ENCODE measurements at regions not wholly inside any gene's neighbourhood (a gene's known extent, or its start where the extent isn't known, plus 50 kb on each side); places are given as distances from the start of the nearest gene placed in this dataset.
"Not testable (repeated sequence)": the region's sequence is repeated elsewhere in the genome, so short reads cannot be mapped to it uniquely, and the experiment has no call there.

DNA sequence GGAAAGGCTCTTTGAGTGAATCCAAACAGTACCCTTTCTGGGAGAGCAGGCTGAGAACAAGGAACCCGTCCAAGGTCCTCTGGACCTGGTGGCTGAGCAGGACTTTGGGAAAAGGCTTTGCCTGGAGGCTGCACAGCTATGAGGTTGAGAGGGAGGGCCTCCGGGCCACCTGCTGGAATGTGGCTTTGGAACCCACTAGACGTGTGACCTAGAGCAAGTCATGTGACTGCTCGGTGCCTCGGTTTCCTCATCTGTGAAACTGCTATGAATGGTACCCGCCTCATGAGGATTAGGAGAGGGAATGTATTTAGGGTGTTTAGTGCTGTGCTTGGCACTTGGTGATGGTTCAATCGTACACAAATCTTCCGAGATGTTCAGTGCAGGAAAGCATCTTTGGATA is 50.4 kb downstream of the HAPSTR1 start:
- Mint-ChIP-seq H3K27me3 (peaks cover 20% of the 10 kb centered on the region), H3K36me3 (no peaks in the 10 kb centered on the region), H3K9me3 (no peaks in the 10 kb centered on the region), H3K4me3 (no peak overlapping the region), H3K4me1 (peaks cover 3% of the 10 kb centered on the region), H3K27ac (no peak overlapping the region)
- no peak for DNase-seq
- CTCF ChIA-PET: no interaction called here

DNA sequence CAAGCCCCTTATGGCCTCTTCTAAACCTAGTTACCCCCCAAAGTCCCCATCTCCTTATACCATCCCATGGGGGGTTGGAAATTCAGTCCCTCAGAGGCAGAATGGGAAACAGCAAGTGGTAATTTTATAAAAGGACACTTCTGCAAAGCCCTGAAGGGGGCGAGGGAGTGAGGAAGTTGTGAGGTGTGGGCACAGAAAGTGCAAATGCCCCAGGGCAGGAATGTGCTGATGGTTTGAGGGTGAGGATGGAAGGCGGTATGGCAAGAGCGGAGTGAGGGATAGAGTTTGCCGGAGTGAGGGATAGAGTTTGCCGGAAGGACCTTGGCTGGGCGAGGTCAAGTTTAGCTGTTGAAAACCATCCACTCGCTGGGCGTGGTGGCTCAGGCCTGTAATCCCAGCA is 52.7 kb downstream of the HAPSTR1 start:
- H3K9me3 Mint-ChIP-seq: no peaks in the 10 kb centered on the region
- peaks cover under 1% of the 10 kb centered on the region for H3K4me1 Mint-ChIP-seq
- H3K27me3 Mint-ChIP-seq: peaks cover 8% of the 10 kb centered on the region
- H3K27ac Mint-ChIP-seq: no peak overlapping the region
- DNase-seq: no peak
- H3K36me3 Mint-ChIP-seq: no peaks in the 10 kb centered on the region
- no peak overlapping the region for H3K4me3 Mint-ChIP-seq
- CTCF ChIA-PET: interaction anchor here (0.6 kb wide), 1 partner anchor 448 kb away, joined by 3 read pairs; no protein-coding TSS in a partner anchor

DNA sequence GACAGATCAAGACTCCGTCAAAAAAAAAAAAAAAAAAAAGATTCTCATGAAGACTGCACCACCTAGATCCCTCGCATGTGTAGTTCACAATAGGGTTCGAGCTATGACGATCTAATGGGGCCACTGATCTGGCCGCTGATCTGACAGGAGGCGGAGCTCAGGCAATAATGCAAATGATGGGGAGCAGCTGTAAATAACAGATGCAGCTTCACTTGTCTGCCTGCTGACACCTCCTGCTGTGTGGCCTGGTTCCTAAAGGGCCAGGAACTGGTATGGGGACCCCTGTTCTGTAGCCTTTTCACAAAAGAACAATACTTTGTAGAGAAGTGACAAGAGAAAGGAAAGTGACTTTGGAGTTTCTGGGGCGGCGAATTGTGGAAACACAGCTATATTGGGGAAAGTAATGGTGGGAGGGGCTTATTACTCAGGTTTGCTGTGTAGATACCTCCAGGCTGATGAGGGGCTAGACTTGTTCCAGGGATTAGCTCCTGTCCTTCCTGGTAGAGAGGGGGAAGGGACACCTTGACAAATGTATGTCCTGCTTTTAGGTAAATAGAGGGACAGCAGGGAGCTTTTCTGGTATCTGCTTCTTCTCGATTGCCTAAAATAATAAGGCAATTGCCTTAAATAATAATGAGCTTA is 57.1 kb downstream of the HAPSTR1 start:
- no peak overlapping the region for H3K4me3 Mint-ChIP-seq
- CTCF ChIA-PET: interaction anchor here (1.4 to 2.0 kb wide), 2 partner anchors 8 to 10 kb away, joined by 4 to 8 read pairs; no protein-coding TSS in a partner anchor

DNA sequence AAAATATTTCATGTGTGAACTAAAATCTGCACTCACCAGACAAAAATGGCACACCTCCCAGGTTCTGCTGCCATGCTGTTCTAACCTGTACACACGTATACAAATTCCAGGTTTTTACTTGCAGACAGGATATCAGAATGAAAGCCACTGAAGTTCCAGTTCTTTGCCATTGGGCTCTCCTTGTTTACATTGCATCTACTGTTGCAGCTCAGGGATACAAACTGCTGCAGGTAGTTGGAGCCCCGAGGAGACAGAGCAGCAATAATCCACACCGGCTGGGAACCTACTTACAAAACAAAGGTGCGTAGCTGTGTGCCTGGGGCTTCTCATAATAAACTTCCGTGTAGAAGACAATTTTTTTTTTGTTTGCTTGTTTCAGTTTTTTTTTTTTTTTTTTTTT is 59.6 kb downstream of the HAPSTR1 start:
- H3K9me3 Mint-ChIP-seq: peaks cover 9% of the 10 kb centered on the region
- peaks cover 17% of the 10 kb centered on the region for H3K27me3 Mint-ChIP-seq
- H3K4me1 Mint-ChIP-seq: no peaks in the 10 kb centered on the region
- no peak overlapping the region for H3K4me3 Mint-ChIP-seq
- H3K36me3 Mint-ChIP-seq: no peaks in the 10 kb centered on the region
- H3K27ac Mint-ChIP-seq: no peak overlapping the region
- DNase-seq: no peak
- CTCF ChIA-PET: interaction anchor here (0.7 to 0.8 kb wide), 2 partner anchors 12 to 344 kb away, joined by 3 to 4 read pairs; no protein-coding TSS in a partner anchor

More for the DNA sequence above, 57.1 kb downstream of the HAPSTR1 start:
- H3K9me3 Mint-ChIP-seq: peaks cover 6% of the 10 kb centered on the region
- no peaks in the 10 kb centered on the region for H3K36me3 Mint-ChIP-seq
- H3K27ac Mint-ChIP-seq: no peak overlapping the region
- peaks cover 6% of the 10 kb centered on the region for H3K27me3 Mint-ChIP-seq
- H3K4me1 Mint-ChIP-seq: no peaks in the 10 kb centered on the region
- no peak for DNase-seq

DNA sequence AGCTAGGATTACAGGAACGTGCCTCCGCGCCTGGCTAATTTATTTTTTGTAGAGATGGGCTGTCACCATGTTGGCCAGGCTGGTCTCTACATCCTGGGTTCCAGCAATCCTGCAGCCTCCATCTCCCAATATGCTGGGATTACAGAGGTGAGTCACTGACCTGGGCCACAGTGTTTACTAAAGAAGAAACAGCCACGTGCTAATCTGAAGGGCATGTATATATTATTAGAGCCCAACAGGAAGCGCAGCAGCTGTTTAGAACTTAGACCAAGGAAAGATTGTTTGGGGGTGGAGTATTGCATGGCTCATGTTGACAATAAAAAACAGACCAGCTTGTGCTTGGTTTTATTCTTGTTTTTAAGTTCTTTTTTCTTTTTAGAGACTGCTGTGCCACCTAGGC is 60.2 kb downstream of the HAPSTR1 start:
- CTCF ChIA-PET: interaction anchor here (0.8 kb wide), 1 partner anchor 13 kb away, joined by 3 read pairs; no protein-coding TSS in a partner anchor
- Mint-ChIP-seq H3K27ac (no peak overlapping the region), H3K4me1 (no peaks in the 10 kb centered on the region)

DNA sequence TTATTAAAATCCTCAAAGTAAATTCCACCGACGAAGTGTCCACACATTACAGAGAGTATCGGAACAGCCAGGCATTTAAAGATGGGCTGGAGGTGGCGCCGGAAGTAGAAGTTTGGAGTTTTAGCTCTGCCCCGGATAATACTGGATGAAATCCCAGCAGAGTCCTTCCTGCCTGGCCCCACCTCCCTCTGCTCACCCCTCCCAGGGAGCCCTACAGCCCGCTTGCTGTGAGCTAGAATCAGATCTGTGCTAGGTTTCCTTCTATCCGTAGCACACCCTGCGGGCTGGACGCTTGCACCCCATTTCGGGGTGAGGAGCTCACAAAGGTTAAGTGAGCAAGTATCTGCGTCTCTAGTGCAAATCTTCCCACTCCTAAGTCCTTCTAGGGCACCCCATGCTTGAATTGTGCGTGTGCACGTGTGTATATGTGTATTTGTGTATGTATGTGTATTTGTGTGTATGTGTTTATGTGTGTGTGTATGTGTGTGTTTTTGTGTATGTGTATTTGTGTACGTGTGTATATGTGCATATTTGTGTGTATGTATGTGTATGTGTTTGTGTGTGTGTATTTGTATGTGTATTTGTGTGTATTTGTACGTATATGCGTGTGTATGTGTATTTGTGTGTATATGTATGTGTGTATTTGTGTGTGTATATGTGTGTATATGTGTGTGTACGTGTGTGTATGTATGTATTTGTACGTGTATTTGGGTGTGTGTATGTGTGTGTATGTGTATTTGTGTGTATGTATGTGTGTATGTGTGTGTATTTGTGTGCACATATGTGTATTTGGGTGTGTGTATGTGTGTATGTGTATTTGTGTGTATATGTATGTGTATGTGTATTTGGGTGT is 61.4 kb downstream of the HAPSTR1 start:
- Mint-ChIP-seq H3K27me3 (peaks cover 21% of the 10 kb centered on the region), H3K9me3 (peaks cover 9% of the 10 kb centered on the region), H3K36me3 (no peaks in the 10 kb centered on the region), H3K27ac (no peak overlapping the region), H3K4me1 (no peaks in the 10 kb centered on the region), H3K4me3 (no peak overlapping the region)
- no peak for DNase-seq
- CTCF ChIA-PET: no interaction called here

More for the DNA sequence above, 60.2 kb downstream of the HAPSTR1 start:
- Mint-ChIP-seq H3K36me3 (no peaks in the 10 kb centered on the region), H3K27me3 (peaks cover 17% of the 10 kb centered on the region), H3K4me3 (no peak overlapping the region), H3K9me3 (peaks cover 9% of the 10 kb centered on the region)
- no peak for DNase-seq

DNA sequence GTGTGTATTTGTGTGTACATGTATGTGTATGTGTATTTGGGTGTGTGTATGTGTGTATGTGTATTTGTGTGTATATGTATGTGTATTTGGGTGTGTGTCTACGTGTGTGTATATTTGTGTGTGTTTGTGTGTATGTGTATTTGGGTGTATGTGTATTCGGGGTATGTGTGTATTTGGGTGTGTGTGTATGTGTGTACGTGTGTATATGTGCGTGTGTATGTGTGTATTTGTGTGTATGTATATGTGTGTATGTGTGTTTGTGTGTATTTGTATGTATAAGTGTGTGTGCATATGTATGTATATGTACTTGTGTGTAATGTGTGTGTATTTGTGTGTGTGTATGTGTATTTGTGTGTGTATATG is 62.0 kb downstream of the HAPSTR1 start:
- Mint-ChIP-seq H3K27ac (no peak overlapping the region), H3K27me3 (peaks cover 23% of the 10 kb centered on the region), H3K9me3 (peaks cover 9% of the 10 kb centered on the region), H3K4me3 (no peak overlapping the region), H3K36me3 (no peaks in the 10 kb centered on the region), H3K4me1 (no peaks in the 10 kb centered on the region)
- DNase-seq: no peak
- CTCF ChIA-PET: no interaction called here

DNA sequence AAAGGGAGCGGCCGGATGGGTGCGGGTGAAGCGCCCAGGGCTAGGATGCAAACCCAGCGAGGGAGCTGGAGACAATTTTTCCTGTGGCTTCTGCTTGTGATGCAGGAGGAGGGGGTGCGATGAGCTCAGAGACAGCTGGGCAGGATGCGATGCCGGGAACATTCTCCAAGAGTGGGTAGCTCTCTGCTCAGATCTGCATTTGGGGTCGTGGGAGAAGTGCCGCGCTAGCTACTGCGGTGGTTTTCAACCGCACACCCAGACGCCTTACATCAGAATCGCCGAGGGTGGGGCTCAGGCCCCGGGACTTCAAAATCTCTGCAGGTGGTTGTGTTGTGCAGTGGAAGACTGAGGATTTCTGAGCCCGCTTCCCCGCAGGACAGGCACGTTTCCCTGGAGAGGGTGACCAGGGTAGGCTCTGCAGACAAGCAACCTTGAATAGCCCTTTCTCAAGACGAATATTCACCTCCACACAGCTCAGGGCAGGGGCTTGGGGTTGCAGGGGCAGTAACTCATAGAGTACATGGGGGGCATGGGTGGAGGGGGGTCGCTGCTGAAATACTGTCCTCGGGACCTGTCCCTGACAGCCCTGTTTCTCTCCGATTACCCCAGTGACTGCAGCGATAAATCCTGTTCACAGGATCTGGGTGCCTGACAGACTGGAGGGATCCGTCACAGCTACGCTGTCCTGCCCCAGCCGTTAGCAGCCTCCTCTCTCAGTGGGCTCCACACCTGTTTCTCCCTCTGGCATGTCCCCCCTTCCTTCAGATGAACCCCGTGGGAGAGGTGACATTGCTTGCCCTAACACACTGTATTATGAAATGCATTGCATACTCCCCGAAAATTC is 63.3 kb downstream of the HAPSTR1 start:
- no peaks in the 10 kb centered on the region for H3K4me1 Mint-ChIP-seq
- CTCF ChIA-PET: interaction anchor here (0.6 kb wide), 1 partner anchor 79 kb away, joined by 3 read pairs; no protein-coding TSS in a partner anchor
- no peak overlapping the region for H3K4me3 Mint-ChIP-seq
- no peaks in the 10 kb centered on the region for H3K36me3 Mint-ChIP-seq
- no peak overlapping the region for H3K27ac Mint-ChIP-seq
- peaks cover 27% of the 10 kb centered on the region for H3K27me3 Mint-ChIP-seq
- no peak for DNase-seq
- peaks cover 9% of the 10 kb centered on the region for H3K9me3 Mint-ChIP-seq

DNA sequence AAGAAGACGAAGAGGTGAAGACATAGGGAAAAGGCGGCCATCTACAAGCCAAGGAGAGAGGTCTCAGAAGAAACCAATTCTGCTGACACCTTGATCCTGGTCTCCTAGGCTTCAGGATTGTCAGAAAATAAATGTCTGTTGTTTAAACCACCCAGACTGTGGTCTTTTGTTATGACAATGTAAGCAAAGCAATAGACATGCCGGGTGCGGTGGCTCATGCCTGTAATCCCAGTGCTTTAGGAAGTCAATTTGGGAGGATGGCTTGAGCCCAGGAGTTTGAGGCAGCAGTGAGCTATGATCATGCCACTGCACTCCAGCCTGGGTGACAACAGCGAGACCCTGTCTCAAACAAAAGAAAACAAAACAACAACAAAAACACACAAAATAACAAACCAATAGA is 64.4 kb downstream of the HAPSTR1 start:
- CTCF ChIA-PET: no interaction called here
- Mint-ChIP-seq H3K9me3 (peaks cover 9% of the 10 kb centered on the region), H3K27me3 (peaks cover 33% of the 10 kb centered on the region), H3K4me1 (no peaks in the 10 kb centered on the region), H3K36me3 (no peaks in the 10 kb centered on the region), H3K4me3 (no peak overlapping the region), H3K27ac (no peak overlapping the region)
- no peak for DNase-seq

DNA sequence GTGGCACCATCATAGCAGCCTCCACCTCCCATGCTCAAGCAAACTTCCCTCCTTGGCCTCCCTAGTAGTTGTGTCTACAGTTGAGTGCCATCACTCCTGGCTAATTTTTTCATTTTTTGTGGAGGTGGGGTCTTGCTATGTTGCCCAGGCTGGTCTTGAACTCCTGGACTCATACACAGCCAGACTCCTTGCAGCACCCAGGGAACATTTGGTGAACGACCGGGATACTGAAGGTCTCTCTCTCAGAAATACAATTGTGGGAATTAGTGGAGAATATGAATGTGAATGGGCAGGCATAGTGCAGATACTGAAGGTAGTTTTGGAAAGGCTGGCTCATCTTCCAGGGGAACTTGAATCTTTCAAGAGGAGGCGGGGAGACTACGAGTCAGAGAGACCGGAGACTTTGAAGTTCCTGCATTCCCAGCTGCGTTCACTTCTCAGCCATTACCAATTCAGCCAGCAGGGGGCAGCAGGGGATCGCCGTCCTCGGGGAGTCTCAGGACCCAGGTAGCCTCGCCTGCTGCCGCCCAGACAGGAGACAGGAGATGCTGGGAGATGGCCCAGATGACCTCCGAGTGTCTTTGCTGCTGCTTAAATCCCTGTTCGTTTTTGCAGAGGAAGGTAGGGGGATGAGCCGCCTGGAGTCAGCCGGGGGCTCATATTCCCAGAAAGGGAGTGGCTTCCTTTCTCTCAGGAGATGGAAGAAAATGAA is 68.6 kb downstream of the HAPSTR1 start:
- H3K27me3 Mint-ChIP-seq: peaks cover 22% of the 10 kb centered on the region
- no peaks in the 10 kb centered on the region for H3K9me3 Mint-ChIP-seq
- no peak overlapping the region for H3K27ac Mint-ChIP-seq
- no peak overlapping the region for H3K4me3 Mint-ChIP-seq
- CTCF ChIA-PET: interaction anchor here (1.3 kb wide), 1 partner anchor 106 kb away, joined by 3 read pairs; no protein-coding TSS in a partner anchor
- peak; percentile 53 for DNase-seq
- no peaks in the 10 kb centered on the region for H3K4me1 Mint-ChIP-seq
- no peaks in the 10 kb centered on the region for H3K36me3 Mint-ChIP-seq

DNA sequence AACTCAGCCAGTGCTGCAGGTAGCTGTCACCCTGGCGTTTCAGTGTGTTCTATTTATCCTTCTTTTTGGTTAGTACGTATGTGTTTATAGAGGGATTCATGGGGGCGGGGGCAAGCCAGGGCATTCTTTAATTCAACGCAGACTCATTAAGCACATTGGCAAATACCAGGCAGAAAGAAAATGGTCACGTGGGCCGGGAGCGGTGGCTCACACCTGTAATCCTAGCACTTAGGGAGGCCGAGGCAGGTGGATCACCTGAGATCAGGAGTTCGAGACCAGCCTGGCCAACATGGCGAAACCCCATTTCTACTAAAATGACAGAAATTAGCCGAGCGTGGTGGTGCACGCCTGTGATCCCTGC is 69.1 kb downstream of the HAPSTR1 start:
- CTCF ChIA-PET: interaction anchor here (1.3 kb wide), 1 partner anchor 105 kb away, joined by 3 read pairs; no protein-coding TSS in a partner anchor

DNA sequence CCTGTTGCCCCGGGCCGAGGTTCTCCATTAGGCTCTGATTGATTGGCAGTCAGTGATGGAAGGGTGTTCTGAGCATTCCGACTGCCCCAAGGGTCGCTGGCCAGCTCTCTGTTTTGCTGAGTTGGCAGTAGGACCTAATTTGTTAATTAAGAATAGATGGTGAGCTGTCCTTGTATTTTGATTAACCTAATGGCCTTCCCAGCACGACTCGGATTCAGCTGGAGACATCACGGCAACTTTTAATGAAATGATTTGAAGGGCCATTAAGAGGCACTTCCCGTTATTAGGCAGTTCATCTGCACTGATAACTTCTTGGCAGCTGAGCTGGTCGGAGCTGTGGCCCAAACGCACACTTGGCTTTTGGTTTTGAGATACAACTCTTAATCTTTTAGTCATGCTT is 74.2 kb downstream of the HAPSTR1 start:
- Mint-ChIP-seq H3K9me3 (no peaks in the 10 kb centered on the region), H3K27me3 (no peaks in the 10 kb centered on the region), H3K36me3 (no peaks in the 10 kb centered on the region), H3K27ac (no peak overlapping the region), H3K4me3 (no peak overlapping the region), H3K4me1 (no peaks in the 10 kb centered on the region)
- no peak for DNase-seq
- CTCF ChIA-PET: no interaction called here

More for the DNA sequence above, 69.1 kb downstream of the HAPSTR1 start:
- Mint-ChIP-seq H3K4me1 (no peaks in the 10 kb centered on the region), H3K36me3 (no peaks in the 10 kb centered on the region), H3K27me3 (peaks cover 17% of the 10 kb centered on the region), H3K4me3 (no peak overlapping the region), H3K9me3 (no peaks in the 10 kb centered on the region), H3K27ac (no peak overlapping the region)
- no peak for DNase-seq

DNA sequence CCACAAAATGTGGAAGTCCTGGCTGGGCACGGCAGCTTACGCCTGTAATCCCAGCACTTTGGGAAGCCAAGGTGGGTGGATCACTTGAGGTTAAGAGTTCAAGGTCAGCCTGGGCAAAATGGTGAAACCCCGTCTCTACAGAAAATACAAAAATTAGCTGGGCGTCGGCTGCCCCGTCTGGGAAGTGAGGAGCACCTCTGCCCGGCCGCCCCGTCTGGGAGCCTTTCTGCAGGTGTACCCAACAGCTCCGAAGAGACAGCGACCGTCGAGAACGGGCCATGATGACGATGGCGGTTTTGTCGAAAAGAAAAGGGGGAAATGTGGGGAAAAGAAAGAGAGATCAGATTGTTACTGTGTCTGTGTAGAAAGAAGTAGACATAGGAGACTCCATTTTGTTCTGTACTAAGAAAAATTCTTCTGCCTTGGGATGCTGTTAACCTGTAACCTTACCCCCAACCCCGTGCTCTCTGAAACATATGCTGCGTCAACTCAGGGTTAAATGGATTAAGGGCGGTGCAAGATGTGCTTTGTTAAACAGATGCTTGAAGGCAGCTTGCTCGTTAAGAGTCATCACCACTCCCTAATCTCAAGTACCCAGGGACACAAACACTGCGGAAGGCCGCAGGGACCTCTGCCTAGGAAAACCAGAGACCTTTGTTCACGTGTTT is 75.0 kb downstream of the HAPSTR1 start:
- H3K27me3 Mint-ChIP-seq, H3K27ac Mint-ChIP-seq, H3K4me1 Mint-ChIP-seq, H3K9me3 Mint-ChIP-seq, DNase-seq, H3K4me3 Mint-ChIP-seq, CTCF ChIA-PET, H3K36me3 Mint-ChIP-seq: not testable (repeated sequence)

All from activated naive CD4-positive, alpha-beta T cell treated with anti-CD3 and anti-CD28 coated beads, Interleukin-2, amount 10 ng/mL, durations not matched to agents 7 days and 5 days (primary cell).